ENCODE measurements at regions not wholly inside any gene's neighbourhood (a gene's known extent, or its start where the extent isn't known, plus 50 kb on each side); places are given as distances from the start of the nearest gene placed in this dataset.

GRCh38 chr6:1110164-1110563 lies 201.7 kb upstream of the FOXQ1 start:
- ATAC-seq (ENCODE audit: insufficient read depth, low read depth) = no peak
- Histone ChIP-seq H3K4me1 (ENCODE audit: insufficient read depth, low read length) (no peaks in the 10 kb centered on the region), H3K27me3 (ENCODE audit: insufficient read depth, low read length, poor library complexity) (peaks cover 4% of the 10 kb centered on the region), H2AFZ (ENCODE audit: low read depth, low read length) (no peak overlapping the region), H3K79me2 (ENCODE audit: insufficient read depth, low read length) (no peaks in the 10 kb centered on the region), H3K36me3 (ENCODE audit: insufficient read depth, low read length) (no peaks in the 10 kb centered on the region), H3K4me3 (ENCODE audit: low read depth in 1 of 2, low read length in 2 of 2) (no peak overlapping the region), H3K4me2 (ENCODE audit: insufficient read depth, low read length) (no peak overlapping the region), H3K9ac (ENCODE audit: low read depth, low read length) (no peak overlapping the region), H3K27ac (ENCODE audit: low read length) (no peak overlapping the region), H3K9me3 (ENCODE audit: insufficient read depth, low read length, severe bottlenecking) (no peaks in the 10 kb centered on the region), H4K20me1 (ENCODE audit: insufficient read depth, low read length) (no peaks in the 10 kb centered on the region)
- no peak for DNase-seq
- TF ChIP-seq EZH2 (IDR thresholded peaks at IDR 0.05; ENCODE audit: borderline replicate concordance, low read depth, low read length, severe bottlenecking) = no peak
- no peak for TF ChIP-seq CTCF (IDR thresholded peaks at IDR 0.05; ENCODE audit: borderline replicate concordance, extremely low read depth, low read length, poor library complexity, severe bottlenecking)

- TF ChIP-seq EZH2 (IDR thresholded peaks at IDR 0.05; ENCODE audit: borderline replicate concordance, low read depth, low read length, severe bottlenecking) = no peak
- TF ChIP-seq CTCF (IDR thresholded peaks at IDR 0.05; ENCODE audit: borderline replicate concordance, extremely low read depth, low read length, poor library complexity, severe bottlenecking) = no peak
- H3K4me1 ChIP-seq (ENCODE audit: insufficient read depth, low read length) = no peaks in the 10 kb centered on the region
- H3K9ac ChIP-seq (ENCODE audit: low read depth, low read length) = no peak overlapping the region
- H3K36me3 ChIP-seq (ENCODE audit: insufficient read depth, low read length) = no peaks in the 10 kb centered on the region
- no peak overlapping the region for H2AFZ ChIP-seq (ENCODE audit: low read depth, low read length)
- ATAC-seq (ENCODE audit: insufficient read depth, low read depth) (no peak), DNase-seq (no peak)
- H3K4me3 ChIP-seq (ENCODE audit: low read depth in 1 of 2, low read length in 2 of 2) = no peak overlapping the region
- no peaks in the 10 kb centered on the region for H4K20me1 ChIP-seq (ENCODE audit: insufficient read depth, low read length)
- no peaks in the 10 kb centered on the region for H3K9me3 ChIP-seq (ENCODE audit: insufficient read depth, low read length, severe bottlenecking)
- H3K27me3 ChIP-seq (ENCODE audit: insufficient read depth, low read length, poor library complexity) = peaks cover 4% of the 10 kb centered on the region
- H3K79me2 ChIP-seq (ENCODE audit: insufficient read depth, low read length) = no peaks in the 10 kb centered on the region
- H3K4me2 ChIP-seq (ENCODE audit: insufficient read depth, low read length) = no peak overlapping the region
- H3K27ac ChIP-seq (ENCODE audit: low read length) = no peak overlapping the region
Measured at GRCh38 chr6:1109134-1109533, 202.8 kb upstream of the FOXQ1 start.

GRCh38 chr6:1108198-1108597 lies 203.7 kb upstream of the FOXQ1 start:
- no peaks in the 10 kb centered on the region for H3K9me3 ChIP-seq (ENCODE audit: insufficient read depth, low read length, severe bottlenecking)
- H4K20me1 ChIP-seq (ENCODE audit: insufficient read depth, low read length) = no peaks in the 10 kb centered on the region
- no peak overlapping the region for H3K9ac ChIP-seq (ENCODE audit: low read depth, low read length)
- H2AFZ ChIP-seq (ENCODE audit: low read depth, low read length) = no peak overlapping the region
- no peak for ATAC-seq (ENCODE audit: insufficient read depth, low read depth)
- H3K27me3 ChIP-seq (ENCODE audit: insufficient read depth, low read length, poor library complexity) = peaks cover 4% of the 10 kb centered on the region
- H3K4me1 ChIP-seq (ENCODE audit: insufficient read depth, low read length) = no peaks in the 10 kb centered on the region
- no peaks in the 10 kb centered on the region for H3K79me2 ChIP-seq (ENCODE audit: insufficient read depth, low read length)
- no peak overlapping the region for H3K4me3 ChIP-seq (ENCODE audit: low read depth in 1 of 2, low read length in 2 of 2)
- TF ChIP-seq EZH2 (IDR thresholded peaks at IDR 0.05; ENCODE audit: borderline replicate concordance, low read depth, low read length, severe bottlenecking) = no peak
- no peak for TF ChIP-seq CTCF (IDR thresholded peaks at IDR 0.05; ENCODE audit: borderline replicate concordance, extremely low read depth, low read length, poor library complexity, severe bottlenecking)
- H3K4me2 ChIP-seq (ENCODE audit: insufficient read depth, low read length) = no peak overlapping the region
- DNase-seq = no peak
- H3K36me3 ChIP-seq (ENCODE audit: insufficient read depth, low read length) = no peaks in the 10 kb centered on the region
- no peak overlapping the region for H3K27ac ChIP-seq (ENCODE audit: low read length)

GRCh38 chr6:1107578-1107977 lies 204.3 kb upstream of the FOXQ1 start:
- H3K27ac ChIP-seq (ENCODE audit: low read length) = no peak overlapping the region
- ATAC-seq (ENCODE audit: insufficient read depth, low read depth) (no peak), DNase-seq (no peak)
- no peaks in the 10 kb centered on the region for H3K9me3 ChIP-seq (ENCODE audit: insufficient read depth, low read length, severe bottlenecking)
- H3K27me3 ChIP-seq (ENCODE audit: insufficient read depth, low read length, poor library complexity) = peaks cover 4% of the 10 kb centered on the region
- TF ChIP-seq CTCF (IDR thresholded peaks at IDR 0.05; ENCODE audit: borderline replicate concordance, extremely low read depth, low read length, poor library complexity, severe bottlenecking) (no peak), EZH2 (IDR thresholded peaks at IDR 0.05; ENCODE audit: borderline replicate concordance, low read depth, low read length, severe bottlenecking) (no peak)
- H3K4me3 ChIP-seq (ENCODE audit: low read depth in 1 of 2, low read length in 2 of 2) = no peak overlapping the region
- H3K36me3 ChIP-seq (ENCODE audit: insufficient read depth, low read length) = no peaks in the 10 kb centered on the region
- H2AFZ ChIP-seq (ENCODE audit: low read depth, low read length) = no peak overlapping the region
- H3K4me2 ChIP-seq (ENCODE audit: insufficient read depth, low read length) = no peak overlapping the region
- H3K79me2 ChIP-seq (ENCODE audit: insufficient read depth, low read length) = no peaks in the 10 kb centered on the region
- no peaks in the 10 kb centered on the region for H4K20me1 ChIP-seq (ENCODE audit: insufficient read depth, low read length)
- no peak overlapping the region for H3K9ac ChIP-seq (ENCODE audit: low read depth, low read length)
- H3K4me1 ChIP-seq (ENCODE audit: insufficient read depth, low read length) = no peaks in the 10 kb centered on the region

Measured in DND-41 (cell line).